ENCODE measurements at regions not wholly inside any gene's neighbourhood (a gene's known extent, or its start where the extent isn't known, plus 50 kb on each side); places are given as distances from the start of the nearest gene placed in this dataset.

DNA sequence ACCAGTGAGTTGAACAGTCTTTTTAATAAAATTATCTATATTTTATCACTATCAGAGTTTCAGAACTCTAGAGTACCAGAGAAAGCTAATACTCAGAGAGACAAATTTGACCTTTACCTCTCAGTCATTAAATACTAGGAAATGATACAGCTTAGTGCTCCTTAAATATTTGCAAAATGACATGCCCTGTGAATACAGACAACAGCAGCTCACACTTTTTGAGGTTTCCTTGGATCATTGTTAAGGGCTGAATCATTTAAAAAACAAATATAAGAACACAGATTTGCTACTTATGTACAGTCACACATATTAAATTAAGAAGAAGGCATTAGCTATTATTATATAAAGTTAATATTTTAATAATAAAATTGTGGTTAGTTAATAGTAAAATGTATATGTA lies 1158.7 kb upstream of the EYS start:
- no peak for DNase-seq (ENCODE audit: low read depth)
- H3K4me3 ChIP-seq (ENCODE audit: control insufficient read depth, low read depth, low read length): no peak overlapping the region
- TF ChIP-seq, protein P1, sequence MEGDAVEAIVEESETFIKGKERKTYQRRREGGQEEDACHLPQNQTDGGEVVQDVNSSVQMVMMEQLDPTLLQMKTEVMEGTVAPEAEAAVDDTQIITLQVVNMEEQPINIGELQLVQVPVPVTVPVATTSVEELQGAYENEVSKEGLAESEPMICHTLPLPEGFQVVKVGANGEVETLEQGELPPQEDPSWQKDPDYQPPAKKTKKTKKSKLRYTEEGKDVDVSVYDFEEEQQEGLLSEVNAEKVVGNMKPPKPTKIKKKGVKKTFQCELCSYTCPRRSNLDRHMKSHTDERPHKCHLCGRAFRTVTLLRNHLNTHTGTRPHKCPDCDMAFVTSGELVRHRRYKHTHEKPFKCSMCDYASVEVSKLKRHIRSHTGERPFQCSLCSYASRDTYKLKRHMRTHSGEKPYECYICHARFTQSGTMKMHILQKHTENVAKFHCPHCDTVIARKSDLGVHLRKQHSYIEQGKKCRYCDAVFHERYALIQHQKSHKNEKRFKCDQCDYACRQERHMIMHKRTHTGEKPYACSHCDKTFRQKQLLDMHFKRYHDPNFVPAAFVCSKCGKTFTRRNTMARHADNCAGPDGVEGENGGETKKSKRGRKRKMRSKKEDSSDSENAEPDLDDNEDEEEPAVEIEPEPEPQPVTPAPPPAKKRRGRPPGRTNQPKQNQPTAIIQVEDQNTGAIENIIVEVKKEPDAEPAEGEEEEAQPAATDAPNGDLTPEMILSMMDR (IDR thresholded peaks at IDR 0.05; ENCODE audit: control insufficient read depth, insufficient read depth, low read depth, low read length, missing control alignments): no peak

DNA sequence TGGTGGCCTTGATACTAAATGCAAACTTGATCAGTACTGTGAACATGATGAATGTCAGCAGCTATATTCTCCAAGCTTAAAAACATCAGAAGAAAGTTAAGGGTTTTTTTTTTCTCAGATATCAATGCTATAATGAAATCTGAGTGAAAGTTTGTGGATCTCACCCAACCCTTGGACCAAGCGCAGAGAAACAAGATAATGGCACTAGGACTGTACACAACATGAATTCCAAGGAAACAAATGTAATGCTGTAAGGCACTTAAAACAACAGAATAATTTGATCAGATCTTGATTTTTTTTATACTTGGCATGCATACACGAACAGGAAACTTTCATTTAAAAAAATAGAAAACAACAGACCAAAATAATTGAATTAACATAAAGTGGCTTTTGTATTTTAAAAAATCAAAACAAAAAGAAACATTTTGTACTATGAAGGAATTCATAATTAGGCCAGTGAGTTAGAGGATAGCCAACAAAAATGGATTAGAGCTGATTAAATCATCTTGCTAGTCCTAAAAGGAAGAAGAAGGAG lies 1154.0 kb upstream of the EYS start:
- TF ChIP-seq, protein P1 (IDR thresholded peaks at IDR 0.05; ENCODE audit: control insufficient read depth, insufficient read depth, low read depth, low read length, missing control alignments): no peak
- no peak for DNase-seq (ENCODE audit: low read depth)
- H3K4me3 ChIP-seq (ENCODE audit: control insufficient read depth, low read depth, low read length): no peak overlapping the region

DNA sequence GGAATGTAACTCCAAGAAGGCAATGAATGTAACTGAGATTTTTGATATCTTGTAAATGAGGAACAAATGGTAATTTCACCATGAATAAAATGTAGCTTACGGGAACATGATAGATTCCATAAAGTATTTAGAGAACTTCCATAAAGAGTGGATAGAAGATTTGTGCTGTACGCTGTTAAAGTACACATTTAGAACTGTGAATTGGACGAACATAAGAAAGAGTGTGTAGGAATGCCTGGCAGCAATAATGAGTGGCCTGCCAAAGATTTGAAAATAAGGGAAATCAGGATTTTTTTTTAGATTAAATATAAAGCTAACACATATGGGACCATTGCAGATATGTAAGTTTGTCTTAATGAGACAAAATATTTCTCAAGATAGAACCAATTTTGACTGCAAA lies 1153.3 kb upstream of the EYS start:
- TF ChIP-seq, protein P1 (IDR thresholded peaks at IDR 0.05; ENCODE audit: control insufficient read depth, insufficient read depth, low read depth, low read length, missing control alignments): no peak
- no peak for DNase-seq (ENCODE audit: low read depth)
- no peak overlapping the region for H3K4me3 ChIP-seq (ENCODE audit: control insufficient read depth, low read depth, low read length)

DNA sequence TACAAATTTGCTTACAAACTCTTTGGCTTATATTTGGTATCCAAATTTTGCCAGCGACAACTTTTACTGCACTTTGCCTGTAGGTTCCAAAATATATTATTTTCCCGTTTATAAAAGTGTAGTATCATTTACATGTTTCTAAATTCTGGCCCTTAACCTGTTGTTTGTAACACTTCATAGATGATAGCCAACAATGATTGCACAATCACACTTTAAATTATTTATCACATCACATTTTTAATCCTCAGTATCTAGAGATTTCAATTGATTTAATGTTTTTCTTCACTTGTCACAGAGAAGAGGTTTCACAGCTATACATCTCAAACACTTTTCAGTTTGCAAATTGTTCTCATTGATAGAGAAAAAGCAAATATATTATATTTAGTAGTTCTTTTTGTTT lies 1151.2 kb upstream of the EYS start:
- H3K4me3 ChIP-seq (ENCODE audit: control insufficient read depth, low read depth, low read length): no peak overlapping the region
- TF ChIP-seq, protein P1 (IDR thresholded peaks at IDR 0.05; ENCODE audit: control insufficient read depth, insufficient read depth, low read depth, low read length, missing control alignments): no peak
- no peak for DNase-seq (ENCODE audit: low read depth)

DNA sequence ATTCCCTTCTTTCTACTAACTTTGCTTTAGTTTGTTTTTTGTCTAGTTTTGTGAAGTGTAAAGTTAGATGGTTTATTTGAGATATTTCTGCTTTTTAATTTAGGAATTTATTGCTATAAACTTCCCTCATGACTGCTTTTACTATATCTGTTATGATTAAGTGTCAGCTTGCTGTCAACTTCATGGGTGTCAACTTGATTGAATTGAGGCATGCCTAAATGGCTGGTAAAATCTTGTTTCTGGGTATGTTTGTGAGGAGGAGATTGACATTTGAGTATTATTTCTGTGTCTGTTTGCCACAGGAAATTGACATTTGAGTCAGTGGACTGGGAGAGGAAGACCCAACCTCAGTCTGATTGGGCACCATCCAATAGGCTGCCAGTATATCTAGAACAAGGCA lies 1147.0 kb upstream of the EYS start:
- TF ChIP-seq, protein P1 (IDR thresholded peaks at IDR 0.05; ENCODE audit: control insufficient read depth, insufficient read depth, low read depth, low read length, missing control alignments): no peak
- DNase-seq (ENCODE audit: low read depth): no peak
- H3K4me3 ChIP-seq (ENCODE audit: control insufficient read depth, low read depth, low read length): no peak overlapping the region

DNA sequence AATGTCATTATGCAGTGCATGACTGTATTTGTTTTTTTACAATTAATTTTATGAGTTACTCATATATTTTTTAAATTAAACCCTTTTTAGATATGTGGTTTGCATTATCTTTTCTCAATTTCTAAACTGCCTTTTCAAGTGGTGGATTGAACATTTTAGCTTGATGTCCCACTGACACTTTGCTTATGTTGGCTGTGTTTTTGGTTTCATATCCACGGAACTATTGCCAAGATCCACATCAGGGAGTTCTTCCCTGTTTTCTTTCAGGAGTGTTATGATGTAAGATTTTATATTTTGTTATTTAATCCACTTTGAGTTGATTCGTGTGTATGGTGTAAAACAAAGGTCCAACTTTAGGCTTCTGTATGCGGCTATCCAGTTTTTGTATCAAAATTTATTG lies 1144.9 kb upstream of the EYS start:
- DNase-seq (ENCODE audit: low read depth): no peak
- H3K4me3 ChIP-seq (ENCODE audit: control insufficient read depth, low read depth, low read length): no peak overlapping the region
- TF ChIP-seq, protein P1 (IDR thresholded peaks at IDR 0.05; ENCODE audit: control insufficient read depth, insufficient read depth, low read depth, low read length, missing control alignments): no peak

DNA sequence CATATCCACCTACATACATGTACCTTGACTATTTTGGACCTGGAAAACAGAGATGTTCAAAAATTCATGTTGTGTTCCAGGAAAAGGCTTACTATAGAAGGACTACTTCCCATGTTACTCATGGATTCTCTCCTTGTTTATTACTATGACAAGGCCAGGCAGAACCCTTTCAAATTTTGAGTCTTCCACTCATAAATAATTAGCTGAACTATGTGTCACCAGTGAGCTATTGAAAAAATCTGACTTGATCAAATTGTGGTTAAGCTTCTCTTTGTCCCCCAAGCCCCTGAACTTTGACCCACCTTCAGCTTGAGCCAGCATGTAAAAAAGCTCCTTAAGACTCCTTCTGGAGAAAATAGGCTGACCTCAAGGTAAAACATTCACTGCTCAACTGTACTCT lies 1142.8 kb upstream of the EYS start:
- DNase-seq (ENCODE audit: low read depth): no peak
- H3K4me3 ChIP-seq (ENCODE audit: control insufficient read depth, low read depth, low read length): no peak overlapping the region
- TF ChIP-seq, protein P1 (IDR thresholded peaks at IDR 0.05; ENCODE audit: control insufficient read depth, insufficient read depth, low read depth, low read length, missing control alignments): no peak

Data from AG09309 (cell line).